ENCODE measurements at regions not wholly inside any gene's neighbourhood (a gene's known extent, or its start where the extent isn't known, plus 50 kb on each side); places are given as distances from the start of the nearest gene placed in this dataset.

DNA sequence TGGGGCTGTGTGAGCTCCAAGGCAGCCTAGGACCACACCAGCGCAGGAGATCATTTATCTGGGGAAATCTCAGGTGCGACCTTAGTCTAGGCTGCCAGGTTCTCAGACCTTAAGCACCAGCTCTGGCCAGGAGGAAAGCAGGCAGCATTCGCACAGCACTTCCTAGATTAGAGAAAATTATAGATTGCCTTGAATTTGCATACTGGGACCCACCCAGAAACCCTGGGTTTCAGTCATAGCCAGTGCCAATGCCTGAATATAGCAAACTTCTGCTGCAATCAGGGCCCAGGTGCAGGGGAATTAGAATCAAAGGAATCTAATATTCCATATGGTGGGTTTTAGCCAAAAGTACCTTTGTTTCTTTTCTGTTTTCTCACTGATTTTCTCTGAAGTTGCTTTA lies 204.3 kb upstream of the CST7 start:
- no peak overlapping the region for H3K4me3 ChIP-seq
- no peak for DNase-seq
- intact Hi-C loops (cut with DNase I; ENCODE audit: low total_unique reads) (no loop called here), in situ Hi-C loops (cut with MboI; ENCODE audit: low sequenced_read_pairs in 4 of 4) (no loop called here)
- TF ChIP-seq POLR2A (IDR thresholded peaks at IDR 0.05): no peak
- TF ChIP-seq, protein P1, sequence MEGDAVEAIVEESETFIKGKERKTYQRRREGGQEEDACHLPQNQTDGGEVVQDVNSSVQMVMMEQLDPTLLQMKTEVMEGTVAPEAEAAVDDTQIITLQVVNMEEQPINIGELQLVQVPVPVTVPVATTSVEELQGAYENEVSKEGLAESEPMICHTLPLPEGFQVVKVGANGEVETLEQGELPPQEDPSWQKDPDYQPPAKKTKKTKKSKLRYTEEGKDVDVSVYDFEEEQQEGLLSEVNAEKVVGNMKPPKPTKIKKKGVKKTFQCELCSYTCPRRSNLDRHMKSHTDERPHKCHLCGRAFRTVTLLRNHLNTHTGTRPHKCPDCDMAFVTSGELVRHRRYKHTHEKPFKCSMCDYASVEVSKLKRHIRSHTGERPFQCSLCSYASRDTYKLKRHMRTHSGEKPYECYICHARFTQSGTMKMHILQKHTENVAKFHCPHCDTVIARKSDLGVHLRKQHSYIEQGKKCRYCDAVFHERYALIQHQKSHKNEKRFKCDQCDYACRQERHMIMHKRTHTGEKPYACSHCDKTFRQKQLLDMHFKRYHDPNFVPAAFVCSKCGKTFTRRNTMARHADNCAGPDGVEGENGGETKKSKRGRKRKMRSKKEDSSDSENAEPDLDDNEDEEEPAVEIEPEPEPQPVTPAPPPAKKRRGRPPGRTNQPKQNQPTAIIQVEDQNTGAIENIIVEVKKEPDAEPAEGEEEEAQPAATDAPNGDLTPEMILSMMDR (IDR thresholded peaks at IDR 0.05 in 4 of 5, conservative IDR thresholded peaks at IDR 0.05 in 1 of 5): no peak
- no peaks in the 10 kb centered on the region for H3K27me3 ChIP-seq
- H3K36me3 ChIP-seq: no peaks in the 10 kb centered on the region
- no peaks in the 10 kb centered on the region for H3K4me1 ChIP-seq
- no peak for ATAC-seq
- no peak overlapping the region for H3K27ac ChIP-seq
- no peaks in the 10 kb centered on the region for H3K9me3 ChIP-seq

DNA sequence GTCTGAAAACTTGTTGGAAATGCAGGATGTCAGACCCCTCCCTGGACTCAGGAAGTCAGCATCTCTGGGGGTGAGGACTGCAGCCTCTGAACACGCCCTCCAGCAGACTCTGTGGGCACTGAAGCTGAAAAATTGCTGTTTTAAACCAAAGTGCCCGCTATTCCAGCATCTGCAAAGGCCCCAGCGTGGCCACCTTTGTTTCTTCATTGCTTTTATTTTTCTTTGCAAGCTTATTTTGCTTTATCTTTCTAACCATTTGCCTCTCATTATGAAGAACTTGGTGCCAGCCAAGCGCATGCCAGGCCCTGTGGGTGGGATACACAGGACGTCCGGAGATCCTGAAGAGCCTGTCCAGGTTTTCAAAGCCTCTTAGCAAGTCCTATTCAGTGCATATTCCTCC lies 203.9 kb upstream of the CST7 start:
- Histone ChIP-seq H3K27me3 (no peaks in the 10 kb centered on the region), H3K9me3 (no peaks in the 10 kb centered on the region), H3K4me3 (no peak overlapping the region), H3K36me3 (no peaks in the 10 kb centered on the region), H3K27ac (no peak overlapping the region), H3K4me1 (no peaks in the 10 kb centered on the region)
- no peak for ATAC-seq
- intact Hi-C loops (cut with DNase I; ENCODE audit: low total_unique reads) (no loop called here), in situ Hi-C loops (cut with MboI; ENCODE audit: low sequenced_read_pairs in 4 of 4) (no loop called here)
- DNase-seq: no peak
- TF ChIP-seq, protein P1 (IDR thresholded peaks at IDR 0.05 in 4 of 5, conservative IDR thresholded peaks at IDR 0.05 in 1 of 5): no peak
- no peak for TF ChIP-seq POLR2A (IDR thresholded peaks at IDR 0.05)

DNA sequence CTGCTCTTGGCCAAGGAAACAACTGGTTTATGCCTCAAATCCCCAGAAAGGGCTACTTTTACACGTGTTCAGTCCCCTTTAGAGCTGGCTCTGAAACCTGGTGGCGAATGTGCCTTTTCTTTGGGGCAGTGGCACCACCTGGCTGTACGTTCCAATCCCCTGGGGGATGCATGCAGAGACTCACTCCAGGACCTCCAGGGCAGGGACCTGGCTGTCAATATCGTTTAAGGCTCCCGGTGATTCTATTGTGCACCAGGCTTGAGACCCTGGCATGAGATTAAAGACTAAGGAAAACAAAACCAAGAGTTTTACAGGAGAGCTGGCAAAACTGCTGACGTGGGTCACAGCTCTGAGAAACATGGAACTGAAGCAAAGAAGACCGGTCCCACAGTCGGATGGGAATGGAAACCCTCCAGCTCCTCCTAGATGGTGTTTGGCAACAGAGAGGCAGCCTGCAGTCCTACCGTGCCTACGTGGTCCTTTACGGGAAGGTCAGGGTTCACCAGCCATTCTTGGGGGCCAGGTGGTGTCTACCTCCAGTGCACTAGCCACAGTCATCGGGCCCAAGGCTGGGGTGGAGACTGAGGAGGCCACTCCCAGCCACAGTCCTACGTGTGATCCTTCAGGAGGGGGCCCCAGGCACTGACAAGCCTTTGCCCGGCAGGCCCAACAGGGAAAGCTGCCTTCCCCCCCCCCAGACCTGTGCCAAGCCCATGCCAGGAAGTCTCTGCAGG lies 203.3 kb upstream of the CST7 start:
- Histone ChIP-seq H3K9me3 (no peaks in the 10 kb centered on the region), H3K36me3 (no peaks in the 10 kb centered on the region), H3K27ac (no peak overlapping the region), H3K27me3 (no peaks in the 10 kb centered on the region), H3K4me1 (no peaks in the 10 kb centered on the region), H3K4me3 (no peak overlapping the region)
- in situ Hi-C loops (cut with MboI; ENCODE audit: low sequenced_read_pairs in 4 of 4) (no loop called here), intact Hi-C loops (cut with DNase I; ENCODE audit: low total_unique reads) (no loop called here)
- TF ChIP-seq POLR2A (IDR thresholded peaks at IDR 0.05): no peak
- TF ChIP-seq, protein P1 (IDR thresholded peaks at IDR 0.05 in 4 of 5, conservative IDR thresholded peaks at IDR 0.05 in 1 of 5): no peak
- ATAC-seq (no peak), DNase-seq (no peak)

DNA sequence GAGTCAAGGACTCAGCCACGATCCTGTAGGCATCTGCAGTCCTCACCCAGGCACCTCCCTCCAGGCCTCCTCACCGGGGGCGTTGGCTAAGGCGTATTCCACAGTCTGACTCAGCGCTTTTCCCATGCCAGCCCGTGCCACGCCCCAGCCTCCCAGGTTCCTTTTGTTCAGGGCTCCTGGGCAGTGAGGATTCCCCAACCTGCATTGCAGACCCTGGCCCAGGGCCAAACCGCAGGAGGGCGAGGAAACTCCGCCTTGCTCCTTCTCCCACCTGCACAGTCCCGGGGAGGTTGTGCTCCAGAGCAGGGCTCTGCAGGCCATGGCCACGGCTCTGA lies 202.8 kb upstream of the CST7 start:
- Histone ChIP-seq H3K36me3 (no peaks in the 10 kb centered on the region), H3K27me3 (no peaks in the 10 kb centered on the region), H3K9me3 (no peaks in the 10 kb centered on the region), H3K4me1 (no peaks in the 10 kb centered on the region), H3K4me3 (no peak overlapping the region), H3K27ac (no peak overlapping the region)
- DNase-seq: no peak
- in situ Hi-C loops (cut with MboI; ENCODE audit: low sequenced_read_pairs in 4 of 4) (no loop called here), intact Hi-C loops (cut with DNase I; ENCODE audit: low total_unique reads) (no loop called here)
- TF ChIP-seq, protein P1 (IDR thresholded peaks at IDR 0.05 in 4 of 5, conservative IDR thresholded peaks at IDR 0.05 in 1 of 5): no peak
- no peak for TF ChIP-seq POLR2A (IDR thresholded peaks at IDR 0.05)
- no peak for ATAC-seq
